ENCODE measurements at regions not wholly inside any gene's neighbourhood (a gene's known extent, or its start where the extent isn't known, plus 50 kb on each side); places are given as distances from the start of the nearest gene placed in this dataset.

DNA sequence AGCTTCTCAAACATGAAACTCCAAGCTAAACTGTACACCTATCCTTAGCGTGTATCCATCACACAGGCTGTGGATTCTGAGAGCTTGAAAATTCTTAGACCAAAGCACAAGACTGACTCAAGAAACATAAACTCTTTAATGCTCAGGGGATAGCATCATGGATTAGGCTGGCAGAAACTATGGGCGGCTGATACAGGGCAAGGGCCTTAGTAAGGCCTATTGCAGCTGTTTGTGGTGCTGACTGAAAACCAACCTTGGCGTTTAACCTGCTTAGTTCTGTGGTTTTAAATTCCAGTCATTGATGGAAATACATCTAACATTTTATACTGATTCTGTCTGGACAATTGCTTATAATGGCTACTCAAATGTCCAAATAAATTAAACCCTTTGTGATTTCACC lies 183.7 kb downstream of the TLR4 start:
- TF ChIP-seq, protein P1, sequence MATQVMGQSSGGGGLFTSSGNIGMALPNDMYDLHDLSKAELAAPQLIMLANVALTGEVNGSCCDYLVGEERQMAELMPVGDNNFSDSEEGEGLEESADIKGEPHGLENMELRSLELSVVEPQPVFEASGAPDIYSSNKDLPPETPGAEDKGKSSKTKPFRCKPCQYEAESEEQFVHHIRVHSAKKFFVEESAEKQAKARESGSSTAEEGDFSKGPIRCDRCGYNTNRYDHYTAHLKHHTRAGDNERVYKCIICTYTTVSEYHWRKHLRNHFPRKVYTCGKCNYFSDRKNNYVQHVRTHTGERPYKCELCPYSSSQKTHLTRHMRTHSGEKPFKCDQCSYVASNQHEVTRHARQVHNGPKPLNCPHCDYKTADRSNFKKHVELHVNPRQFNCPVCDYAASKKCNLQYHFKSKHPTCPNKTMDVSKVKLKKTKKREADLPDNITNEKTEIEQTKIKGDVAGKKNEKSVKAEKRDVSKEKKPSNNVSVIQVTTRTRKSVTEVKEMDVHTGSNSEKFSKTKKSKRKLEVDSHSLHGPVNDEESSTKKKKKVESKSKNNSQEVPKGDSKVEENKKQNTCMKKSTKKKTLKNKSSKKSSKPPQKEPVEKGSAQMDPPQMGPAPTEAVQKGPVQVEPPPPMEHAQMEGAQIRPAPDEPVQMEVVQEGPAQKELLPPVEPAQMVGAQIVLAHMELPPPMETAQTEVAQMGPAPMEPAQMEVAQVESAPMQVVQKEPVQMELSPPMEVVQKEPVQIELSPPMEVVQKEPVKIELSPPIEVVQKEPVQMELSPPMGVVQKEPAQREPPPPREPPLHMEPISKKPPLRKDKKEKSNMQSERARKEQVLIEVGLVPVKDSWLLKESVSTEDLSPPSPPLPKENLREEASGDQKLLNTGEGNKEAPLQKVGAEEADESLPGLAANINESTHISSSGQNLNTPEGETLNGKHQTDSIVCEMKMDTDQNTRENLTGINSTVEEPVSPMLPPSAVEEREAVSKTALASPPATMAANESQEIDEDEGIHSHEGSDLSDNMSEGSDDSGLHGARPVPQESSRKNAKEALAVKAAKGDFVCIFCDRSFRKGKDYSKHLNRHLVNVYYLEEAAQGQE (IDR thresholded peaks at IDR 0.05; ENCODE audit: insufficient read depth in 1 of 2, low read depth in 2 of 2, low read length in 2 of 2), result no peak
- TF ChIP-seq POLR2AphosphoS5 (IDR thresholded peaks at IDR 0.05; ENCODE audit: low read depth, low read length) (no peak), SIN3A (IDR thresholded peaks at IDR 0.05; ENCODE audit: borderline replicate concordance, insufficient read depth, low read length) (no peak)
